ENCODE measurements at regions not wholly inside any gene's neighbourhood (a gene's known extent, or its start where the extent isn't known, plus 50 kb on each side); places are given as distances from the start of the nearest gene placed in this dataset.
"Not testable (repeated sequence)": the region's sequence is repeated elsewhere in the genome, so short reads cannot be mapped to it uniquely, and the experiment has no call there.

- no peak for DNase-seq
These were observed 242.8 kb downstream of the CCSER2 start for GRCh38 chr10:84571146-84571545.

GRCh38 chr10:84574102-84574501, 245.7 kb downstream of the CCSER2 start:
- DNase-seq: no peak

GRCh38 chr10:84581976-84582375, 253.6 kb downstream of the CCSER2 start:
- no peak for DNase-seq

GRCh38 chr10:84583501-84583900, 255.1 kb downstream of the CCSER2 start:
- no peak for DNase-seq

GRCh38 chr10:84587789-84588188, 259.4 kb downstream of the CCSER2 start:
- DNase-seq: no peak

- DNase-seq: no peak
These were observed 260.0 kb downstream of the CCSER2 start for GRCh38 chr10:84588426-84588825.

- DNase-seq: no peak
These were observed 260.6 kb downstream of the CCSER2 start for GRCh38 chr10:84588971-84589370.

GRCh38 chr10:84589526-84590205, 261.3 kb downstream of the CCSER2 start:
- no peak for DNase-seq

- DNase-seq: no peak
These were observed 262.2 kb downstream of the CCSER2 start for GRCh38 chr10:84590327-84591193.

- DNase-seq: no peak
These were observed 265.1 kb downstream of the CCSER2 start for GRCh38 chr10:84593506-84593905.

- DNase-seq: no peak
These were observed 268.2 kb downstream of the CCSER2 start for GRCh38 chr10:84596585-84596984.

- DNase-seq: no peak
These were observed 270.9 kb downstream of the CCSER2 start for GRCh38 chr10:84599254-84599653.

- no peak for DNase-seq
These were observed 272.6 kb downstream of the CCSER2 start for GRCh38 chr10:84600947-84601346.

- not testable (repeated sequence) for DNase-seq
These were observed 274.2 kb downstream of the CCSER2 start for GRCh38 chr10:84602543-84602942.

- no peak for DNase-seq
These were observed 275.6 kb downstream of the CCSER2 start for GRCh38 chr10:84603971-84604370.

GRCh38 chr10:84605802-84606201, 277.4 kb downstream of the CCSER2 start:
- DNase-seq: no peak

GRCh38 chr10:84606428-84606827, 278.0 kb downstream of the CCSER2 start:
- DNase-seq: no peak

- DNase-seq: no peak
These were observed 278.7 kb downstream of the CCSER2 start for GRCh38 chr10:84607044-84607443.

GRCh38 chr10:84607523-84607922, 279.1 kb downstream of the CCSER2 start:
- no peak for DNase-seq

GRCh38 chr10:84608126-84608525, 279.7 kb downstream of the CCSER2 start:
- no peak for DNase-seq

- no peak for DNase-seq
These were observed 285.1 kb downstream of the CCSER2 start for GRCh38 chr10:84613336-84614021.

- DNase-seq: no peak
These were observed 298.2 kb downstream of the CCSER2 start for GRCh38 chr10:84626397-84627087.

GRCh38 chr10:84632866-84633265, 304.5 kb downstream of the CCSER2 start:
- no peak for DNase-seq

All from CD4-positive, alpha-beta T cell treated with Interleukin-1 beta for 1 hour (primary cell).